ENCODE measurements at regions not wholly inside any gene's neighbourhood (a gene's known extent, or its start where the extent isn't known, plus 50 kb on each side); places are given as distances from the start of the nearest gene placed in this dataset.

DNA sequence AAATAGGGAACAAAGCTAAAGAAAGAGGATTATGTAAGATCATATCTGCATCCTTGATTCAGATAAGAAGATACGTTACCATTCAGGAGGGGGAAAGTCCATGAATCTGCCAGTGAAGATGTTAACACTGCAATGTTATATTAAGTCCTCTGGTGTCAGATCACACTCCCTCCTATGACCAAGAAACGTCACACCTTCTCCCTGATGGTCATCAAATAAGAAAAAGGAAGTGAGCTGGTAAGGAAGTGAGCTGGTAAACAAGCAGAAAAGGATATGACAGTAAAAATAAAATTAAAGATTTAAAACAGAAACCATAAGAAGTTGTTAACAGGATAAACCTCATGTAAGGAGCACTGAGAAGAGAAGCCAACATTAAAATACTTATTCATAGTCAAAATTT is 340.2 kb downstream of the SEC23A start:
- no peak overlapping the region for H2AFZ ChIP-seq (replicated peaks)
- no peak overlapping the region for H3K27ac ChIP-seq
- no peaks in the 10 kb centered on the region for H3F3A ChIP-seq (ENCODE audit: low read depth)
- no peaks in the 10 kb centered on the region for H3K79me2 ChIP-seq (ENCODE audit: low read depth)
- H3K9ac ChIP-seq: no peak overlapping the region
- H3K4me3 ChIP-seq: no peak overlapping the region
- no peaks in the 10 kb centered on the region for H4K20me1 ChIP-seq (ENCODE audit: low read depth)
- no peak for DNase-seq (ENCODE audit: low spot score)
- Mint-ChIP-seq H3K4me1 (no peaks in the 10 kb centered on the region), H3K27ac (no peak overlapping the region), H3K4me3 (no peak overlapping the region), H3K36me3 (no peaks in the 10 kb centered on the region), H3K27me3 (ENCODE audit: insufficient read depth, low read depth) (no peaks in the 10 kb centered on the region), H3K9me3 (peaks cover 5% of the 10 kb centered on the region)
- TF ChIP-seq CTCF (IDR thresholded peaks at IDR 0.05) (no peak), EZH2 (IDR thresholded peaks at IDR 0.05) (no peak), EZH2phosphoT487 (IDR thresholded peaks at IDR 0.05) (no peak)
- no peaks in the 10 kb centered on the region for H3K27me3 ChIP-seq
- no peaks in the 10 kb centered on the region for H3K9me3 ChIP-seq (ENCODE audit: low read depth)
- no peaks in the 10 kb centered on the region for H3K4me1 ChIP-seq
- H3K4me2 ChIP-seq: no peak overlapping the region
- no peaks in the 10 kb centered on the region for H3K36me3 ChIP-seq

- Histone ChIP-seq H4K20me1 (ENCODE audit: low read depth) (no peaks in the 10 kb centered on the region), H3K27me3 (no peaks in the 10 kb centered on the region), H3K9me3 (ENCODE audit: low read depth) (no peaks in the 10 kb centered on the region), H3K4me2 (no peak overlapping the region), H2AFZ (replicated peaks) (no peak overlapping the region), H3K4me1 (no peaks in the 10 kb centered on the region), H3F3A (ENCODE audit: low read depth) (no peaks in the 10 kb centered on the region), H3K4me3 (no peak overlapping the region), H3K9ac (no peak overlapping the region), H3K27ac (no peak overlapping the region), H3K36me3 (no peaks in the 10 kb centered on the region), H3K79me2 (ENCODE audit: low read depth) (no peaks in the 10 kb centered on the region)
- Mint-ChIP-seq H3K27me3 (ENCODE audit: insufficient read depth, low read depth) (no peaks in the 10 kb centered on the region), H3K36me3 (no peaks in the 10 kb centered on the region), H3K4me1 (no peaks in the 10 kb centered on the region), H3K27ac (no peak overlapping the region), H3K9me3 (peaks cover 5% of the 10 kb centered on the region), H3K4me3 (no peak overlapping the region)
- TF ChIP-seq EZH2 (IDR thresholded peaks at IDR 0.05): no peak
- TF ChIP-seq EZH2phosphoT487 (IDR thresholded peaks at IDR 0.05): no peak
- TF ChIP-seq CTCF (IDR thresholded peaks at IDR 0.05): no peak
- no peak for DNase-seq (ENCODE audit: low spot score)
Observed at GRCh38 chr14:38762426-38762825, 340.6 kb downstream of the SEC23A start.

GRCh38 chr14:38761033-38761432 is 342.0 kb downstream of the SEC23A start:
- Histone ChIP-seq H3K27me3 (no peaks in the 10 kb centered on the region), H3F3A (ENCODE audit: low read depth) (no peaks in the 10 kb centered on the region), H3K36me3 (no peaks in the 10 kb centered on the region), H3K4me2 (no peak overlapping the region), H3K9ac (no peak overlapping the region), H2AFZ (replicated peaks) (no peak overlapping the region), H3K4me1 (no peaks in the 10 kb centered on the region), H3K4me3 (no peak overlapping the region), H3K9me3 (ENCODE audit: low read depth) (no peaks in the 10 kb centered on the region), H3K79me2 (ENCODE audit: low read depth) (no peaks in the 10 kb centered on the region), H3K27ac (no peak overlapping the region), H4K20me1 (ENCODE audit: low read depth) (no peaks in the 10 kb centered on the region)
- TF ChIP-seq CTCF (IDR thresholded peaks at IDR 0.05): no peak
- no peak for TF ChIP-seq EZH2phosphoT487 (IDR thresholded peaks at IDR 0.05)
- no peak for TF ChIP-seq EZH2 (IDR thresholded peaks at IDR 0.05)
- H3K4me1 Mint-ChIP-seq: no peaks in the 10 kb centered on the region
- H3K36me3 Mint-ChIP-seq: no peaks in the 10 kb centered on the region
- no peak overlapping the region for H3K4me3 Mint-ChIP-seq
- H3K9me3 Mint-ChIP-seq: peaks cover 5% of the 10 kb centered on the region
- no peak for DNase-seq (ENCODE audit: low spot score)
- no peak overlapping the region for H3K27ac Mint-ChIP-seq
- H3K27me3 Mint-ChIP-seq (ENCODE audit: insufficient read depth, low read depth): no peaks in the 10 kb centered on the region

DNA sequence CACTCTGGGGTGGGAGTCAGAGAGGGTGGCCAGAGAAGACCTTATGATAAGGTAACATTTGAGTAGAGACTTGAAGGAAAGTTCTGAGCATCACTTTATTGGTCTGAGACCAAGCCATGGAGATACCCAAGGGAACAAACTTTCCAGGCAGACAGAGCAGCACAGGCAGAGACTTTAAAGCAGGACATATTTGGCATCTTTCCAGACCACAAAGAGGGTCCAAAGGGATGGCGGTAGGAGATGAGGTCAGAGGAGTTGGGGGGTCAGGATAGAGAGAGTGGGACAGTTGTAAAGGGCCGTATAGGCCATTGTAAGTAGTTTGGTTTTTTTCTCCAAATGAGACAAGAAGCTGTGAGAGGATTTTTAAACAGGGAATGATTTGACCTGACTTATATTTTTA is 344.4 kb downstream of the SEC23A start:
- Histone ChIP-seq H3K9ac (no peak overlapping the region), H3K4me3 (no peak overlapping the region), H3K27ac (no peak overlapping the region), H4K20me1 (ENCODE audit: low read depth) (no peaks in the 10 kb centered on the region), H3K27me3 (no peaks in the 10 kb centered on the region), H3K79me2 (ENCODE audit: low read depth) (no peaks in the 10 kb centered on the region), H3F3A (ENCODE audit: low read depth) (no peaks in the 10 kb centered on the region), H2AFZ (replicated peaks) (no peak overlapping the region), H3K9me3 (ENCODE audit: low read depth) (no peaks in the 10 kb centered on the region), H3K4me1 (peaks cover 5% of the 10 kb centered on the region), H3K36me3 (no peaks in the 10 kb centered on the region), H3K4me2 (no peak overlapping the region)
- Mint-ChIP-seq H3K9me3 (no peaks in the 10 kb centered on the region), H3K27me3 (ENCODE audit: insufficient read depth, low read depth) (peaks cover 3% of the 10 kb centered on the region), H3K27ac (no peak overlapping the region), H3K36me3 (no peaks in the 10 kb centered on the region), H3K4me1 (no peaks in the 10 kb centered on the region), H3K4me3 (no peak overlapping the region)
- DNase-seq (ENCODE audit: low spot score): no peak
- TF ChIP-seq EZH2phosphoT487 (IDR thresholded peaks at IDR 0.05): no peak
- no peak for TF ChIP-seq CTCF (IDR thresholded peaks at IDR 0.05)
- TF ChIP-seq EZH2 (IDR thresholded peaks at IDR 0.05): no peak

Data from neural progenitor cell (in vitro differentiated cells).